Kidney glomerular epithelial cell (primary cell): ENCODE measurements at regions not wholly inside any gene's neighbourhood (a gene's known extent, or its start where the extent isn't known, plus 50 kb on each side); places are given as distances from the start of the nearest gene placed in this dataset.
"Not testable (repeated sequence)": the region's sequence is repeated elsewhere in the genome, so short reads cannot be mapped to it uniquely, and the experiment has no call there.

Source experiments
- DNase-seq: peaks from one replicate; lab custom pipeline; 2025; lab: John Stamatoyannopoulos, UW

DNA sequence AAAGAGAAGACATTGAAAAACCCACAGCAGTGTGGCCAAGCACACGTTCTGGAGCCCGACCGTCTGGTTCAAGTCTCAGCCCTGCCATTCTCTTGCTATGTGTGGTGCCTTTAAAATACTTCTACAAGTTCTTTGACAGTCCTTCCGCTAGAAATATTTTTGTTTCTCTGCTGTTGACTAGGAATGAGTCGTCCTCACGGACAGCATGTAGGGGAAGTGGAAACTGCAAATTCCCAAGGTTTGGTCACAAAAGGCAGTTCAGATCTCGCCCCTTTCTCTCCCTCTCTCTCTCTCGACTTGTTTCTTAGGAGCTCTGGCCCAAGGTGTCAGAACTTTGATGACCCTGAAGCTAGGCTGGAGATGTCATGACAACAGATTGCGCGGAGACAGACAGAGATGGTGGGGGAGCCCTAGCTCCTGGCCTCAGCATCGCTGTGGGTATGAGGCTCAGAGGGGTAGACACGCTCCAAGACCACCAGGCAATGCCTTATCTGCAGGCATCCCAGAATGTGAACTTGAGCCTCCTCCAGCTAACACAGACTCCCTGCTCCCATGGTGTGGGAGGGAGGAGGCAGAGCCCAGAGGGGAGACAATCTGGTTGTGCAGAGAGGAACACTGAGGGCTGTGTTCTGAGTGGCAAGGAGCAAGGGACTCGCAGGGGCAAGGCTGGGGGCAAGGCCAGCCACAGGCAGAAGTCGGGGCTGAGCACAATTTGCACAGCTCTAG is 368.9 kb upstream of the SULF2 start:
- no peak for DNase-seq

GRCh38 chr20:48153523-48153922 is 368.2 kb upstream of the SULF2 start:
- no peak for DNase-seq

- no peak for DNase-seq
Measured at GRCh38 chr20:48153103-48153502, 367.8 kb upstream of the SULF2 start.

DNA sequence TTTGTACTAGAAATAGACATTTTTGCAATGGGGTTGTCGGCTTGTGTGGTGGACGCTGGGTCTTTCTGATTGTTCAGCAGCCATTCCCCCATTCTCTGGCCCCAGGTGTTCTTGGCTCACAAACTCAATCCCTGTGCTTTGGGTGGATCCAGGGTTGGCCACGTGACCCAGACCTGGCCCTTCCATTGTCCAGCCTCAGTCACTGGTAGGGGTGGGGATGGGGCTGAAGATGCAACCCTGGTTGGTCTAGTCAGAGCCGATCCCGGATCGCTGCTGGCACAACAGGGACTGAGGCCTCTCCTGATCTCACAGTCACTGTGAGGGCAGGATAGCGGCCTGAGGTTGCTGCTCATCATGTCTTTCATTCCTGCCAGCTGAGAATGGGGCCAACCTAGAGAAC is 365.3 kb upstream of the SULF2 start:
- DNase-seq: no peak

DNA sequence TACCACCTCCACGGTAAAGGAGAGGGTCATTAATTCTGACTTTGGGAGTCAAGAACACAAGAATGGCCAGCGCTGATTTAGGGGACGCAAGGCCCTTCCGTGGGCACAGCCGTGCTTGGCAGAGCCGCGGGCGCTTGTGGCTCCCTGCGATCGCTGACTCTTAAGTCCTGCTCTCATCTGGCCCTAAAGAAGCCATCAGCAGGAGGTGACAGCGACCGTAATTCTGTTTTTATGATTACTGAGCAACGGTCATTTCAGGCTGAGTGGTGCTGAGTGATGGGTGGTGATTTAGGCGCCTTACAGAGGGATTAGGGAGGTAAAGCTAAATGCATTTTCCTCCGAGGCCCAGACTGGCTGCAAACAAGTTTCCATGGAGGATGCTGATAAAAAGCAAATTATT is 364.6 kb upstream of the SULF2 start:
- no peak for DNase-seq

- DNase-seq: no peak
Measured at GRCh38 chr20:48148916-48149672, 363.8 kb upstream of the SULF2 start.

GRCh38 chr20:48148020-48148419 is 362.7 kb upstream of the SULF2 start:
- DNase-seq: no peak

DNA sequence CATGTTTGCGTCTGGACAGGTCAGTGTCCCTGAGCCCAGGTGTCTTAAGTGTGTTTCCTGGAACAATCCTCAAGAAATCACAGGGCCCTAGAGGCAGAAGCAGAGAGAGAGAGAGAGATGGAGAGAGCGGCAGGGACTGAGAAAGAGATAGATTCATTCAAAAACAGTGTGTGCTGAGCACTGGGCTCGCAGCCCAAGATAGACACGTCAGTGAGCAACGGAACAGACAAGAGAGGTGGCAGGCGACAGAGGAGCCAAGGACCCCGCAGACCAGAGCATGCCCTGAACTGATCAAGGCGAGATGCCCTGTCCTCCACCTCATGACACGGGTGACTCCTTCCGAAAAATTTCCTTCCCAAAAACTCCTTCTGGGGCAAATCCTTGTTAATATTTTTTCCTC is 362.0 kb upstream of the SULF2 start:
- no peak for DNase-seq

DNA sequence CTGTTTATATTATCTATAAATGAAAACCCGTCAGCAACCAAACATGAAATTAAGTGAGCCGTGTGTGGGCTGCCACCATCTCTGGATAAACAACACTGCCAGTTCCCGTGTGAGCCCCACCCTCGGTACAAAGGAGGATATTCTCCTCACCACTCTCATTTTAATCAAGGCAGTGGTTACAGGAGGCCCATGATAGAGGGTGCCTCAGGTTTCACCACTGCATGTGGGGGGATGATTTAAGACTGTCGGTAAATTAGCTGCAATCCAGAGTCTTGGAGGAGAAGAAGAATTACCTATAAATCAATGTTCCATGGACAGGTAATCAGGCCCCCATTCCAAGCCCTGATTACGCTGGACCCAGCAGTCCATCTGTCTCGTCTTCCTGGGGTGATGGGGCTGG is 361.6 kb upstream of the SULF2 start:
- no peak for DNase-seq

DNA sequence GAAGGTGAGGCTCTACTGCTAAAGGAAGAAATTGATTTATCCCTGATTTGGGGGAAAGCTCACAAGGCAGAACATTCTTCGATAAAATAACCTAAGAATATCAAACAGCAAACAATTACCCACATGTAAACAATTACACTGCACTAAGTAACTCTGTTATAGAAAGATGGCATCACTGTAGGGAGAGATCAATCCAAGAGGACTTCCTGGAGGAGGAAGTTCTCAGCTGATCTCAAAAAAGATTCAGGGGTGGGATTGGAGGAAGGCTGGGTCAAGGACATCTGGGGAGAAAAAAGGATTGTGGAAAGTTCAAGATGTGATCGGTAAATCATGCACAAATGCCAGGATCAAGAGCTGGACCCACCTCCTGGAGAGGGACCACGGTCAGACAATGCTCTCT is 361.0 kb upstream of the SULF2 start:
- no peak for DNase-seq

DNA sequence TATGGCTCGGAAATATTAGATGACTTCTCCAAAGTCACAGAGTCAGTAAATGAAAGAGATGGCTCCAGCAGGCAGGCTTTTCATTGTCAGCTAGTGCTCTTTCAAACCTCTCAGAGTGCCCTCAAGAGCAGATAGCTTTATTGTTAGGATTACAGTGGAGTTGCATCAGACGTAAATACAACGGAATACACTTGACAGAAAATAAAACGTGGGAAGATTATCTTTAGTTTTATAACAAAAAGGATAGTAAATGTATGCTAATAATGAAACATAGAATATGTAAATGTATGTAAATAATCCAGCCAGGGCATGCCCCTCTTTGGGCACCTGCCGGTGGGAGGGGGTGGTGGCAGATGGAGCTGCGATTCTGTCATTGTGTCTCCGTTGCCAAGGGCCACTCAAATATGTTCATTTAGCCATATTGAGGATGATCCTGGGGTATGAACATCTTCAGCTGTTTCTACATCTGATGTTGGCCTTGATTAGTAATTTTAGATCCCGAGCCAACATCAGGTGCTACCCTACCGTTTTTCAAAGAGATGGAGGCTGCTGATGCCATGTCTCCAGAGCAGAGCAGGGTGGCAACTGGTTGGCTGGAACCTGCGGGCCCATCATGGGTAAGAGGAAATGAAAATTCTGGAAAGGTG is 358.3 kb upstream of the SULF2 start:
- DNase-seq: no peak

GRCh38 chr20:48142516-48142773 is 357.2 kb upstream of the SULF2 start:
- DNase-seq: no peak

GRCh38 chr20:48141660-48142515 is 356.6 kb upstream of the SULF2 start:
- no peak for DNase-seq

DNA sequence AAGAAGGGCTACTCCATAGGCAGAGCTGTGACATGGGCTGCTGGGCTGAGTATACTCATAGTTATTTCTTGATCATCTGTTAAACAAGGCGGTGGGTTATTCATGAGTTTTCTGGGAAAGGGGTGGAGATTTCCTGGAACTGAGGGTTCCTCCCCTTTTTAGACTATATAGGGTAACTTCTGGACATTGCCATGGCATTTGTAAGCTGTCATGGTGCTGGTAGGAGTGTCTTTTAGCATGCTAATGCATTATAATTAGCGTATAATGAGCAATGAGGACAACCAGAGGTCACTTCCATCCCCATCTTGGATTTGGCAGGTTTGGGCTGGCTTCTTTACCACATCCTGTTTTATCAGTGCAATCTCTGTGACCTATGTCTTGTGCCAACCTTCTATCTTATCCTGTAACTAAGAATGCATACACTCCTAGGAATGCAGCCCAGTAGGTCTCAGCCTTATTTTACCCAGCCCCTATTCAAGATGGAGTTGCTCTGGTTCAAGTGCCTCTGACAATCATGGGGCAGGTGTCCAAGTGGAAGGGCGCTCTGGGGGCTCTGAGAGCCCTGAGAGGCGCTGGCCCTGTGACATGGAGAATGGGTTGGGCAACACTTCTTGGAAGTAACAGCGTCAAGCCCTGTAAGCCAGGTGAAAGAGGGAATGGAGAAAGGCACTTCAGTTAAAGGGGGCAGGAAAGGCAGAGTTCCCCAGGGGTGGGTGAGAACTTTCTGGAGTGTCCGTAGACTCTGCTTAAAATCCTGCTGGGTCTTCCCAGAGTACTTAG is 354.2 kb upstream of the SULF2 start:
- no peak for DNase-seq

- DNase-seq: no peak
Measured at GRCh38 chr20:48132834-48133233, 347.6 kb upstream of the SULF2 start.

GRCh38 chr20:48131581-48131980 is 346.3 kb upstream of the SULF2 start:
- no peak for DNase-seq

- DNase-seq: no peak
Measured at GRCh38 chr20:48129345-48129942, 344.2 kb upstream of the SULF2 start.

GRCh38 chr20:48128436-48128835 is 343.2 kb upstream of the SULF2 start:
- no peak for DNase-seq

- not testable (repeated sequence) for DNase-seq
Measured at GRCh38 chr20:48127964-48128363, 342.7 kb upstream of the SULF2 start.

DNA sequence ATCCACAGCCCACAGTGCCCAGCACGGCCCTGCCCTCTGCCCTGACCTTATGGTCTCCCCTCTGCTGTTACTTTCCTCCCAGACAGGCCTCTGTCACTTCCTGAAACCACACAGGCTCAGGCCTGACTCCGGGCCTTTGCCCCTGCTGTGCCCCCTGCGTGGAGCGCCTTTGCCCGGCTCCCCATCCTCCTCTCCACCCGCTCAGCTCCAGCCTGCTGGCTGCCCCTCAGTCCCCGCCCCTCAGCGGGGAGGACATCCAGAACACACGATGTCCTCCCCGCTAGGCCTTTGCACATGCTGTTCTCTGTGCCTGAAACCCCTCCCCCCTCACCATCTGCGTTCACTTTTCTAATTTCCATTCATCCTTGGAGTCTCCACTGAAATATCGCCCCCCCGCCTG is 341.9 kb upstream of the SULF2 start:
- DNase-seq: not testable (repeated sequence)

GRCh38 chr20:48126227-48126740 is 341.0 kb upstream of the SULF2 start:
- DNase-seq: no peak
